Lower leg skin (tissue), 3 donors: ENCODE measurements at regions not wholly inside any gene's neighbourhood (a gene's known extent, or its start where the extent isn't known, plus 50 kb on each side); places are given as distances from the start of the nearest gene placed in this dataset.

Experiments used
- POLR2A ChIP-seq, 2 donors: fragments of 450-650 bp; IDR thresholded peaks; one replicate each; pipeline ENCODE4 v1.6.1; 2016 to 2017; ENCODE audit warnings: antibody characterized with exemption in 2 of 2, mild to moderate bottlenecking in 1 of 2, moderate library complexity in 1 of 2
- TF ChIP-seq, protein P1 (sequence below), 3 donors: fragments of 450-650 bp; IDR thresholded peaks; one replicate each; pipeline ENCODE4 v1.5.1; 2016; ENCODE audit warnings: antibody characterized with exemption in 3 of 3, mild to moderate bottlenecking in 3 of 3, moderate library complexity in 2 of 3

DNA sequence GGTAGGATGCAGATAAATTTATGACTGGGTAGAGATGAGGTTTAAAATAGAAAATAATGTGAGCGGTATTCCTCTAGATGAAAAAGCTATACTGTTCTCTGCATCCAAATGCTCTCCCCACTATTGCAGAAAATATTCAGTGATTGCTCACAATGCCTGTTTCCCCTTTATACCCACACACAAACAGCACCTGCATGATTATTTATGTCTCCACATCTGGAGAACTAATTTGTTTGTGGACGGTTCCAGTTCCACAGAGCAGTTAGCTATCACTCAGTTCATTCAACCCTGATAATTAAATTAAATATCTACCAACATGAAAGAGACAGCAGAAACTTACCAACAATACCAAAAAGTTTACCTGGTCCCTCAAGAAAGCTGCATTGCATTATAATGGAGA is 800.0 kb downstream of the CDH11 start:
- TF ChIP-seq, protein P1, sequence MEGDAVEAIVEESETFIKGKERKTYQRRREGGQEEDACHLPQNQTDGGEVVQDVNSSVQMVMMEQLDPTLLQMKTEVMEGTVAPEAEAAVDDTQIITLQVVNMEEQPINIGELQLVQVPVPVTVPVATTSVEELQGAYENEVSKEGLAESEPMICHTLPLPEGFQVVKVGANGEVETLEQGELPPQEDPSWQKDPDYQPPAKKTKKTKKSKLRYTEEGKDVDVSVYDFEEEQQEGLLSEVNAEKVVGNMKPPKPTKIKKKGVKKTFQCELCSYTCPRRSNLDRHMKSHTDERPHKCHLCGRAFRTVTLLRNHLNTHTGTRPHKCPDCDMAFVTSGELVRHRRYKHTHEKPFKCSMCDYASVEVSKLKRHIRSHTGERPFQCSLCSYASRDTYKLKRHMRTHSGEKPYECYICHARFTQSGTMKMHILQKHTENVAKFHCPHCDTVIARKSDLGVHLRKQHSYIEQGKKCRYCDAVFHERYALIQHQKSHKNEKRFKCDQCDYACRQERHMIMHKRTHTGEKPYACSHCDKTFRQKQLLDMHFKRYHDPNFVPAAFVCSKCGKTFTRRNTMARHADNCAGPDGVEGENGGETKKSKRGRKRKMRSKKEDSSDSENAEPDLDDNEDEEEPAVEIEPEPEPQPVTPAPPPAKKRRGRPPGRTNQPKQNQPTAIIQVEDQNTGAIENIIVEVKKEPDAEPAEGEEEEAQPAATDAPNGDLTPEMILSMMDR (IDR thresholded peaks at IDR 0.05): no peak
- no peak for TF ChIP-seq POLR2A (IDR thresholded peaks at IDR 0.05)
